HCT116 (cell line): ENCODE measurements at regions not wholly inside any gene's neighbourhood (a gene's known extent, or its start where the extent isn't known, plus 50 kb on each side); places are given as distances from the start of the nearest gene placed in this dataset.

Experiments used
- ATAC-seq: fragments of 200-7000 bp; cut with Tn5 transposase; 2 replicates; pipeline ENCODE4 v1.9.1; 2020; ENCODE audit warnings: mild to moderate bottlenecking, moderate library complexity
- BruUV-seq: library from RNA; stranded (reverse); fragments of 400-500 nt; replicated peaks from 2 replicates; lab custom pipeline; 2021; lab: Mats Ljungman, UMichigan
- CTCF ChIA-PET: fragments of 300-600 bp; sonication (Branson Sonifier 250); formaldehyde crosslinking; loops from one replicate; lab custom pipeline; 2021; ENCODE audit warnings: antibody characterized with exemption; lab: Charles Lee
- POLR2A ChIA-PET: fragments of 300-600, 350-600 bp; sonication (Branson Sonifier 250); formaldehyde crosslinking; loops from one replicate; lab custom pipeline; 2021; ENCODE audit warnings: antibody characterized with exemption; lab: Charles Lee
- RAD21 ChIA-PET, 2 experiments: fragments of 300-600 bp; sonication (Branson Sonifier 250); formaldehyde crosslinking; loops; one replicate each; lab custom pipeline; 2023; ENCODE audit warnings: low total read pairs in 2 of 2; ENCODE audit not compliant: uncharacterized antibody in 2 of 2, unreplicated experiment in 2 of 2, low non-redundant PET in 1 of 2; lab: Charles Lee
- DNase-seq: peaks from one replicate; pipeline ENCODE4 v3.0.0-alpha.2; 2010; ENCODE audit warnings: low read depth, low spot score
- H2AFZ ChIP-seq: fragments of 200-600 bp; shearing (Covaris generic), sonication (generic); 2 replicates; pipeline ENCODE4 v1.6.1; 2017; ENCODE audit warnings: low read depth, mixed run types, mixed read lengths, antibody characterized with exemption, low read length; ENCODE audit not compliant: poor library complexity, severe bottlenecking
- H3K27ac ChIP-seq: 2 replicates; pipeline ENCODE4 v1.5.1; 2012; ENCODE audit warnings: low read depth, low read length
- H3K27me3 ChIP-seq: fragments of 200-600 bp; sonication (generic); 2 replicates; pipeline ENCODE4 v1.6.1; 2016; ENCODE audit warnings: mixed run types, low read length, mixed read lengths; ENCODE audit not compliant: insufficient read depth
- H3K36me3 ChIP-seq, 2 experiments: fragments of 200-500 bp in 1 of 2; fragments of 200-600 bp in 1 of 2; sonication (Bioruptor generic) in 1 of 2; sonication (generic) in 1 of 2; 2 replicates each; pipeline versions ENCODE4 v1.5.1 to v1.6.1; 2014 to 2016; ENCODE audit warnings: low read length in 2 of 2, inconsistent platforms in 1 of 2, mixed read lengths in 1 of 2, mixed run types in 1 of 2; ENCODE audit not compliant: insufficient read depth in 2 of 2, control insufficient read depth in 1 of 2
- H3K4me1 ChIP-seq, 2 experiments: fragments of 200-600 bp in 1 of 2; sonication (generic) in 1 of 2; 2 replicates each; pipeline versions ENCODE4 v1.5.1 to v1.6.1; 2012 to 2017; ENCODE audit warnings: low read length in 2 of 2, inconsistent platforms in 1 of 2, mild to moderate bottlenecking in 1 of 2, mixed read lengths in 1 of 2, mixed run types in 1 of 2, moderate library complexity in 1 of 2; ENCODE audit not compliant: insufficient read depth in 2 of 2, control insufficient read depth in 1 of 2
- H3K4me2 ChIP-seq: fragments of 200-600 bp; sonication (generic); 2 replicates; pipeline ENCODE4 v1.6.1; 2017; ENCODE audit warnings: mixed run types, low read length, mixed read lengths
- H3K4me3 ChIP-seq, 2 experiments: fragments of 200-600 bp in 1 of 2; sonication (generic) in 1 of 2; replicated peaks in 1 of 2; 2 replicates each; pipeline ENCODE4 v1.5.1; 2011 to 2016; ENCODE audit warnings: low read length in 2 of 2, control low read depth in 1 of 2, low read depth in 1 of 2, mild to moderate bottlenecking in 1 of 2, mixed read lengths in 1 of 2, mixed run types in 1 of 2
- H3K79me2 ChIP-seq: fragments of 200-600 bp; sonication (generic); 2 replicates; pipeline ENCODE4 v1.6.1; 2017; ENCODE audit warnings: mild to moderate bottlenecking, mixed run types, low read length, moderate library complexity, mixed read lengths; ENCODE audit not compliant: insufficient read depth
- H3K9ac ChIP-seq: fragments of 200-600 bp; sonication (generic); 2 replicates; pipeline ENCODE4 v1.6.1; 2016; ENCODE audit warnings: low read length, mixed read lengths
- H3K9me2 ChIP-seq: fragments of 200-600 bp; sonication (generic), shearing (Covaris generic); 2 replicates; pipeline ENCODE4 v1.6.1; 2017; ENCODE audit warnings: mixed run types, mild to moderate bottlenecking, moderate library complexity; ENCODE audit not compliant: insufficient read depth
- H3K9me3 ChIP-seq, 2 experiments: fragments of 200-500 bp in 1 of 2; fragments of 200-600 bp in 1 of 2; sonication (Bioruptor generic) in 1 of 2; sonication (generic) in 1 of 2; 2 replicates each; pipeline ENCODE4 v1.6.1; 2014 to 2017; ENCODE audit warnings: low read length in 2 of 2, mixed read lengths in 2 of 2, inconsistent platforms in 1 of 2, low read depth in 1 of 2, mild to moderate bottlenecking in 1 of 2, mixed run types in 1 of 2, moderate library complexity in 1 of 2; ENCODE audit not compliant: control insufficient read depth in 1 of 2, insufficient read depth in 1 of 2
- H4K20me1 ChIP-seq: fragments of 200-600 bp; sonication (generic), shearing (Covaris generic); 2 replicates; pipeline ENCODE4 v1.6.1; 2017; ENCODE audit warnings: mixed run types, mild to moderate bottlenecking, moderate library complexity; ENCODE audit not compliant: insufficient read depth
- CBX3 ChIP-seq: IDR thresholded peaks from 2 replicates; pipeline ENCODE4 v1.6.1; 2012; ENCODE audit warnings: low read depth
- CEBPB ChIP-seq: IDR thresholded peaks from 2 replicates; pipeline ENCODE4 v1.6.1; 2012; ENCODE audit warnings: low read depth
- EGR1 ChIP-seq: IDR thresholded peaks from 2 replicates; pipeline ENCODE4 v1.6.1; 2012; ENCODE audit warnings: low read depth
- FOSL1 ChIP-seq: IDR thresholded peaks from 2 replicates; pipeline ENCODE4 v1.6.1; 2012; ENCODE audit warnings: low read depth
- JUND ChIP-seq: IDR thresholded peaks from 2 replicates; pipeline ENCODE4 v1.6.1; 2012
- MAX ChIP-seq: IDR thresholded peaks from 2 replicates; pipeline ENCODE4 v1.6.1; 2012
- POLR2A ChIP-seq: IDR thresholded peaks from 2 replicates; pipeline ENCODE4 v1.7.0; 2011; ENCODE audit warnings: borderline replicate concordance; ENCODE audit not compliant: insufficient read depth, insufficient read length; ENCODE audit errors: extremely low read depth
- POLR2AphosphoS5 ChIP-seq: IDR thresholded peaks from 2 replicates; pipeline ENCODE4 v1.6.1; 2011; ENCODE audit warnings: mild to moderate bottlenecking, low read depth, low read length, moderate library complexity
- RAD21 ChIP-seq: IDR thresholded peaks from 2 replicates; pipeline ENCODE4 v1.6.1; 2012; ENCODE audit warnings: low read depth, mild to moderate bottlenecking
- REST ChIP-seq: IDR thresholded peaks from 2 replicates; pipeline ENCODE4 v1.6.1; 2012; ENCODE audit warnings: low read depth
- SIN3A ChIP-seq: IDR thresholded peaks from 2 replicates; pipeline ENCODE4 v1.6.1; 2012; ENCODE audit warnings: low read depth
- SP1 ChIP-seq: IDR thresholded peaks from 2 replicates; pipeline ENCODE4 v1.6.1; 2012; ENCODE audit warnings: low read depth
- SRF ChIP-seq: IDR thresholded peaks from 2 replicates; pipeline ENCODE4 v1.6.1; 2012; ENCODE audit warnings: low read depth
- TCF7L2 ChIP-seq: IDR thresholded peaks from 2 replicates; pipeline ENCODE4 v1.7.0; 2011; ENCODE audit warnings: borderline replicate concordance, inconsistent platforms; ENCODE audit not compliant: insufficient read depth, insufficient read length; ENCODE audit errors: extremely low read depth
- ZFX ChIP-seq: fragments of 450-650 bp; IDR thresholded peaks from 2 replicates; pipeline ENCODE4 v1.6.1; 2017
- ZNF274 ChIP-seq: fragments of 200-500 bp; sonication (Bioruptor generic); IDR thresholded peaks from 2 replicates; pipeline ENCODE4 v1.6.1; 2014; ENCODE audit warnings: mild to moderate bottlenecking, low read depth, low read length, inconsistent platforms
- intact Hi-C: fragments of 100-400 bp; cut with micrococcal nuclease; formaldehyde crosslinking; loops from 2 replicates; pipeline ENCODE4 v1.10.0; 2022
- TF ChIP-seq, protein P1 (sequence below): IDR thresholded peaks from 2 replicates; pipeline ENCODE4 v1.6.1; 2012
- TF ChIP-seq, protein P2 (sequence below), 3 experiments: fragments of 200-600 bp in 1 of 3; sonication (generic) in 1 of 3; IDR thresholded peaks in 2 of 3; conservative IDR thresholded peaks in 1 of 3; 2 replicates each; pipeline ENCODE4 v1.5.1; 2012 to 2017; ENCODE audit warnings: low read depth in 2 of 3, low read length in 2 of 3, antibody characterized with exemption in 1 of 3, borderline replicate concordance in 1 of 3, control low read depth in 1 of 3, mild to moderate bottlenecking in 1 of 3, mixed read lengths in 1 of 3, mixed run types in 1 of 3, moderate library complexity in 1 of 3; ENCODE audit not compliant: insufficient read depth in 1 of 3

GRCh38 chr3:72529081-72529480 lies 319.2 kb downstream of the SHQ1 start:
- Histone ChIP-seq H3K9ac (no peak overlapping the region), H2AFZ (no peak overlapping the region), H4K20me1 (no peaks in the 10 kb centered on the region), H3K27me3 (no peaks in the 10 kb centered on the region), H3K4me1 (no peaks in the 10 kb centered on the region), H3K9me2 (no peaks in the 10 kb centered on the region), H3K4me3 (no peak overlapping the region), H3K9me3 (no peaks in the 10 kb centered on the region), H3K4me2 (no peak overlapping the region)
- BruUV-seq, result no TSS peak
- TF ChIP-seq EGR1, result no peak
- TF ChIP-seq ZNF274, result no peak
- TF ChIP-seq RAD21, result no peak
- TF ChIP-seq, protein P1, sequence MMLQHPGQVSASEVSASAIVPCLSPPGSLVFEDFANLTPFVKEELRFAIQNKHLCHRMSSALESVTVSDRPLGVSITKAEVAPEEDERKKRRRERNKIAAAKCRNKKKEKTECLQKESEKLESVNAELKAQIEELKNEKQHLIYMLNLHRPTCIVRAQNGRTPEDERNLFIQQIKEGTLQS, result no peak
- TF ChIP-seq SP1, result no peak
- TF ChIP-seq CEBPB, result no peak
- no peak for TF ChIP-seq MAX
- TF ChIP-seq REST, result no peak
- TF ChIP-seq SRF, result no peak
- TF ChIP-seq, protein P2, sequence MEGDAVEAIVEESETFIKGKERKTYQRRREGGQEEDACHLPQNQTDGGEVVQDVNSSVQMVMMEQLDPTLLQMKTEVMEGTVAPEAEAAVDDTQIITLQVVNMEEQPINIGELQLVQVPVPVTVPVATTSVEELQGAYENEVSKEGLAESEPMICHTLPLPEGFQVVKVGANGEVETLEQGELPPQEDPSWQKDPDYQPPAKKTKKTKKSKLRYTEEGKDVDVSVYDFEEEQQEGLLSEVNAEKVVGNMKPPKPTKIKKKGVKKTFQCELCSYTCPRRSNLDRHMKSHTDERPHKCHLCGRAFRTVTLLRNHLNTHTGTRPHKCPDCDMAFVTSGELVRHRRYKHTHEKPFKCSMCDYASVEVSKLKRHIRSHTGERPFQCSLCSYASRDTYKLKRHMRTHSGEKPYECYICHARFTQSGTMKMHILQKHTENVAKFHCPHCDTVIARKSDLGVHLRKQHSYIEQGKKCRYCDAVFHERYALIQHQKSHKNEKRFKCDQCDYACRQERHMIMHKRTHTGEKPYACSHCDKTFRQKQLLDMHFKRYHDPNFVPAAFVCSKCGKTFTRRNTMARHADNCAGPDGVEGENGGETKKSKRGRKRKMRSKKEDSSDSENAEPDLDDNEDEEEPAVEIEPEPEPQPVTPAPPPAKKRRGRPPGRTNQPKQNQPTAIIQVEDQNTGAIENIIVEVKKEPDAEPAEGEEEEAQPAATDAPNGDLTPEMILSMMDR (IDR thresholded peaks at IDR 0.05 in 2 of 3, conservative IDR thresholded peaks at IDR 0.05 in 1 of 3; ENCODE audit: borderline replicate concordance in 1 of 3, insufficient read depth in 1 of 3, low read depth in 2 of 3, low read length in 2 of 3), result no peak
- TF ChIP-seq POLR2AphosphoS5, result no peak
- TF ChIP-seq POLR2A, result no peak
- no peak for TF ChIP-seq TCF7L2
- TF ChIP-seq SIN3A, result no peak
- no peak for TF ChIP-seq JUND
- no peak for TF ChIP-seq CBX3
- no peak for TF ChIP-seq FOSL1
- TF ChIP-seq ZFX, result no peak
- TF ChIP-seq, all 23 proteins: peak for 0
- Histone ChIP-seq H3K27ac (no peak overlapping the region), H3K79me2 (no peaks in the 10 kb centered on the region), H3K36me3 (no peaks in the 10 kb centered on the region)
- ATAC-seq (no peak), DNase-seq (no peak)
- ChIA-PET RAD21 (no interaction called here), CTCF (no interaction called here), POLR2A (no interaction called here)
- intact Hi-C loops, result no loop called here
